Testis (tissue), 2 donors: ENCODE measurements at regions not wholly inside any gene's neighbourhood (a gene's known extent, or its start where the extent isn't known, plus 50 kb on each side); places are given as distances from the start of the nearest gene placed in this dataset.

Experiments used
- DNase-seq: peaks from one replicate; pipeline ENCODE4 v3.0.0-alpha.2; 2019
- H3K27ac ChIP-seq, 2 donors: fragments of 200-600 bp; sonication (generic); one replicate each; pipeline ENCODE4 v1.5.1; 2019
- H3K27me3 ChIP-seq: fragments of 200-600 bp; sonication (generic); one replicate; pipeline ENCODE4 v1.5.1; 2019
- H3K36me3 ChIP-seq: fragments of 200-600 bp; sonication (generic); one replicate; pipeline ENCODE4 v1.5.1; 2017; ENCODE audit warnings: low read depth; ENCODE audit errors: missing control alignments
- H3K4me1 ChIP-seq: fragments of 200-600 bp; sonication (generic); one replicate; pipeline ENCODE4 v1.5.1; 2019
- H3K4me3 ChIP-seq, 2 donors: fragments of 200-600 bp; sonication (generic); one replicate each; pipeline ENCODE4 v1.5.1; 2017 to 2019
- H3K9me3 ChIP-seq: fragments of 200-600 bp; sonication (generic); one replicate; pipeline ENCODE4 v1.5.1; 2017
- POLR2A ChIP-seq: fragments of 450-650 bp; IDR thresholded peaks from one replicate; pipeline ENCODE4 v1.6.1; 2017; ENCODE audit warnings: antibody characterized with exemption, mild to moderate bottlenecking, moderate library complexity
- WGBS, 2 donors: methylation state at CpG; one replicate each; pipeline ENCODE4 v1.1.5; 2018; 5-methylcytosine and 5-hydroxymethylcytosine counted together
- intact Hi-C: fragments of 100-400 bp; cut with DNase I; formaldehyde crosslinking; loops from one replicate; pipeline ENCODE4 v1.15.1; 2023; ENCODE audit warnings: low total_unique reads
- TF ChIP-seq, protein P1 (sequence below), 3 experiments: fragments of 450-650 bp in 2 of 3; fragments of 200-600 bp in 1 of 3; sonication (generic) in 1 of 3; IDR thresholded peaks; one replicate each; pipeline ENCODE4 v1.5.1; 2016 to 2019; ENCODE audit warnings: antibody characterized with exemption in 3 of 3, mild to moderate bottlenecking in 2 of 3, moderate library complexity in 1 of 3

DNA sequence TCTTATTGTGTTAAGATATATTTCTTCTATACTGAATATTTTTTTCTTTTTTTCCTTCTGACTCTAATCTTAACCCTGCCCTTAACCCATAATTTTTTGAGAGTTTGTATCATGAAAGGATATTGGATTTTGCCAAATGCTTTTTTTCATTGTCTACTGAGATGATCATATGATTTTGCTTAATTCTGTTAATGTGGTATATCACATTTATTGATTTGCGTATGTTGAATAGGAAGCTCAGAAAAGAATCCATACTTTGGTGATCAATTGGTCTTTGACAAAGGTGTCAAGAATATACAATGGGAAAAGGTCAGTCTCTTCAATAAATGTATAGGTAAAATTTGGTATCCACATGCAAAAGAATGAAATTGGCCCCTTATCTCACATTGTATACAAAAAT, 588.8 kb upstream of the ADGRB3 start:
- Histone ChIP-seq H3K36me3 (no peaks in the 10 kb centered on the region), H3K4me1 (no peaks in the 10 kb centered on the region), H3K27ac (no peak overlapping the region), H3K27me3 (no peaks in the 10 kb centered on the region), H3K9me3 (no peaks in the 10 kb centered on the region), H3K4me3 (no peak overlapping the region)
- TF ChIP-seq, protein P1, sequence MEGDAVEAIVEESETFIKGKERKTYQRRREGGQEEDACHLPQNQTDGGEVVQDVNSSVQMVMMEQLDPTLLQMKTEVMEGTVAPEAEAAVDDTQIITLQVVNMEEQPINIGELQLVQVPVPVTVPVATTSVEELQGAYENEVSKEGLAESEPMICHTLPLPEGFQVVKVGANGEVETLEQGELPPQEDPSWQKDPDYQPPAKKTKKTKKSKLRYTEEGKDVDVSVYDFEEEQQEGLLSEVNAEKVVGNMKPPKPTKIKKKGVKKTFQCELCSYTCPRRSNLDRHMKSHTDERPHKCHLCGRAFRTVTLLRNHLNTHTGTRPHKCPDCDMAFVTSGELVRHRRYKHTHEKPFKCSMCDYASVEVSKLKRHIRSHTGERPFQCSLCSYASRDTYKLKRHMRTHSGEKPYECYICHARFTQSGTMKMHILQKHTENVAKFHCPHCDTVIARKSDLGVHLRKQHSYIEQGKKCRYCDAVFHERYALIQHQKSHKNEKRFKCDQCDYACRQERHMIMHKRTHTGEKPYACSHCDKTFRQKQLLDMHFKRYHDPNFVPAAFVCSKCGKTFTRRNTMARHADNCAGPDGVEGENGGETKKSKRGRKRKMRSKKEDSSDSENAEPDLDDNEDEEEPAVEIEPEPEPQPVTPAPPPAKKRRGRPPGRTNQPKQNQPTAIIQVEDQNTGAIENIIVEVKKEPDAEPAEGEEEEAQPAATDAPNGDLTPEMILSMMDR (IDR thresholded peaks at IDR 0.05) = no peak
- TF ChIP-seq POLR2A = no peak
- intact Hi-C loops = no loop called here
- 94 to 98% methylated on average over 1 of the region's 1 CpG for WGBS, 2 donors
- DNase-seq = no peak

DNA sequence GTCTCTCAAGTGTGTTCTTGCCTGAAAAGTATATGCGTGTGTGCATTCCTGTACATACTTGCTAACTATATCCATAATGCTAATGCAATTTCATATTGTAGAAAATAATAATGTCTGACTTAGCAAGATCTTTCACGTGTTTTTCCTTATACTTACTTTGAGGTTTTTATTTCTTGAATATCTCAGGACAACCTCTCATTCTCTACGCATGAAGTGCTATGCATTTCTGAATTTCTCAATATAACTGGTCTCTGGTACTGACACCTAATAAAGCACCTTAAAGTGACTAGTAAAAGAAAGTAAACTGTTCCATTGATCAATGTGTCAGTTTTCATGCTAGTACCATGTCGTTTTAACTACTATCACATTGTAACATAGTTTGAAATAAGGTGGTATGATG, 589.9 kb upstream of the ADGRB3 start:
- no peaks in the 10 kb centered on the region for H3K4me1 ChIP-seq
- no peaks in the 10 kb centered on the region for H3K9me3 ChIP-seq
- TF ChIP-seq, protein P1 (IDR thresholded peaks at IDR 0.05) = no peak
- TF ChIP-seq POLR2A = no peak
- no peak overlapping the region for H3K4me3 ChIP-seq
- intact Hi-C loops = no loop called here
- H3K27ac ChIP-seq = no peak overlapping the region
- H3K27me3 ChIP-seq = no peaks in the 10 kb centered on the region
- no peak for DNase-seq
- no peaks in the 10 kb centered on the region for H3K36me3 ChIP-seq
- whole genome bisulfite sequencing, 2 donors = 85 to 94% methylated on average over 4 of the region's 4 CpGs

DNA sequence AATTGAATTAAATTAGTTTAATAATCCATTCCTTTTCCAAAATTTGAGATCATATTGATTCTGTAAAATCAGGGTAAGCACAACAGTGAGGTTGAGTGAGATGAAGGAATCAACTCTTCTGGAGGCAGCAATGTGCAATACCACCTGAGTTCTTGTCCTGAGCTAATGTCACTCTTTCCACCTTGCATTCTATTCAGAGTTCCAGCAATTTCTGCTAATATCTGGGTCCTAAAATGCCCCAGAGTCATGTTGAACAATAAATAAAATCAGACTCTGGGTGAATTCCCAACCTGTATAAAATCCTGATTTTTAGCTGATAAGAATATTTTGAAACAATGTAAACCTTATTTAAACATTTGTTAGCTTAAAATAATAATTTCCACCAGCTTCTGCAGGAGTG, 590.8 kb upstream of the ADGRB3 start:
- TF ChIP-seq, protein P1 (IDR thresholded peaks at IDR 0.05) = no peak
- no peak for TF ChIP-seq POLR2A
- DNase-seq = no peak
- Histone ChIP-seq H3K4me1 (no peaks in the 10 kb centered on the region), H3K27ac (no peak overlapping the region), H3K27me3 (no peaks in the 10 kb centered on the region), H3K4me3 (no peak overlapping the region), H3K9me3 (no peaks in the 10 kb centered on the region), H3K36me3 (no peaks in the 10 kb centered on the region)
- intact Hi-C loops = no loop called here

DNA sequence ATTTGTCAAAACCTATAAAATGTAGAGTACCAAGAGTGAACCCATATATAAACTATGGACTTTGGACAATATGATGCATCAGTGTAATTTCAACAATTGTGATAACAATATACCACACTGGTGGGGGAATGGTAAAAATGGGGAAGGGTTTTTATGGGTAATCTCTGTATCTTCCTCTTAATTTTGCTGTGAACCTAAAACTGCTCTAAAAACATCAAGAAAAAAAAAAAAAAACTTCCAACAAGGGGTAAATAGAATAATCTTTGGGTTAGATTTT, 592.0 kb upstream of the ADGRB3 start:
- no peaks in the 10 kb centered on the region for H3K4me1 ChIP-seq
- no peaks in the 10 kb centered on the region for H3K27me3 ChIP-seq
- DNase-seq = no peak
- H3K9me3 ChIP-seq = no peaks in the 10 kb centered on the region
- H3K36me3 ChIP-seq = no peaks in the 10 kb centered on the region
- no peak overlapping the region for H3K27ac ChIP-seq
- no peak overlapping the region for H3K4me3 ChIP-seq
- TF ChIP-seq POLR2A = no peak
- TF ChIP-seq, protein P1 (IDR thresholded peaks at IDR 0.05) = no peak
- intact Hi-C loops = no loop called here

DNA sequence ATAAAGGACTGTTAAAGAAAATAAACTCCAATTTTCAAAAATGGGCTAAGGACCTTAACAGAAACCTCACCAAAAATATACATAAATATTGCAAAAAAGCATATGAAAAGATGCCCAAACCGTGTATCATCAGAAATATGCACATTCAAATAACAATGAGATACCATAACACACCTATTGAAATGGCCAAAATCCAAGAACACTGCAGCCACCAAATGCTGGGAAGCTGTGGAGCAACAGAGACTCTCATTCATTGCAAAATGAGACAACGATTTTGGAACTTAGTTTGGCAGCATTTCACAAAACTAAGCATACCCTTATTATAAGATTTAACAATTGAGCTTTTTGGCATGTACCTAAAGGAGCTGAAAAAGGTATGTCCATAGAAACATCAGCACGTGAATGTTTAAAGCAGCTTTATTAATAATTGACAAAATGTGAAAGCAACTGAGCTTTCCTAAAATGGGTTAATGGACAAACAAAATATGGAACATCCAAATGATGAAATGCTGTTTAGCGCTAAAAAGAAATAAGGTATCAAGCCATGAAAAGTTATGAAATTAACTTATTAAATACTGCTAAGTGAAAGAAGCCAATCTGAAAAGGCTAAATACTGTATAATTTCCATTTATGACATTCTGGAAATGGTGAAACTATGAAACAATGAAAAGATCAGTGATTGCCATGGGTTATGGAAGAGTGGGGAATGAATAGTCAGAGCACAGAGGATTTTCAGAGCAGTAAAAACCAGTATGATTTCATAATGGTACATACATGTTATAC, 592.6 kb upstream of the ADGRB3 start:
- intact Hi-C loops = no loop called here
- TF ChIP-seq, protein P1 (IDR thresholded peaks at IDR 0.05) = no peak
- TF ChIP-seq POLR2A = no peak
- Histone ChIP-seq H3K27ac (no peak overlapping the region), H3K36me3 (no peaks in the 10 kb centered on the region), H3K9me3 (no peaks in the 10 kb centered on the region), H3K27me3 (no peaks in the 10 kb centered on the region), H3K4me3 (no peak overlapping the region), H3K4me1 (no peaks in the 10 kb centered on the region)
- no peak for DNase-seq
- 80% methylated on average over 4 of the region's 4 CpGs for WGBS, 2 donors
